GM12872 (cell line): ENCODE measurements at regions not wholly inside any gene's neighbourhood (a gene's known extent, or its start where the extent isn't known, plus 50 kb on each side); places are given as distances from the start of the nearest gene placed in this dataset.

ENCODE experiments used
- TF ChIP-seq, protein P1 (sequence below): IDR thresholded peaks from 3 replicates; pipeline ENCODE4 v1.5.1; 2011; ENCODE audit warnings: low read depth, mild to moderate bottlenecking, low read length, moderate library complexity; ENCODE audit not compliant: insufficient read depth

GRCh38 chr2:234733795-234734600 lies 217.8 kb upstream of the SH3BP4 start:
- TF ChIP-seq, protein P1, sequence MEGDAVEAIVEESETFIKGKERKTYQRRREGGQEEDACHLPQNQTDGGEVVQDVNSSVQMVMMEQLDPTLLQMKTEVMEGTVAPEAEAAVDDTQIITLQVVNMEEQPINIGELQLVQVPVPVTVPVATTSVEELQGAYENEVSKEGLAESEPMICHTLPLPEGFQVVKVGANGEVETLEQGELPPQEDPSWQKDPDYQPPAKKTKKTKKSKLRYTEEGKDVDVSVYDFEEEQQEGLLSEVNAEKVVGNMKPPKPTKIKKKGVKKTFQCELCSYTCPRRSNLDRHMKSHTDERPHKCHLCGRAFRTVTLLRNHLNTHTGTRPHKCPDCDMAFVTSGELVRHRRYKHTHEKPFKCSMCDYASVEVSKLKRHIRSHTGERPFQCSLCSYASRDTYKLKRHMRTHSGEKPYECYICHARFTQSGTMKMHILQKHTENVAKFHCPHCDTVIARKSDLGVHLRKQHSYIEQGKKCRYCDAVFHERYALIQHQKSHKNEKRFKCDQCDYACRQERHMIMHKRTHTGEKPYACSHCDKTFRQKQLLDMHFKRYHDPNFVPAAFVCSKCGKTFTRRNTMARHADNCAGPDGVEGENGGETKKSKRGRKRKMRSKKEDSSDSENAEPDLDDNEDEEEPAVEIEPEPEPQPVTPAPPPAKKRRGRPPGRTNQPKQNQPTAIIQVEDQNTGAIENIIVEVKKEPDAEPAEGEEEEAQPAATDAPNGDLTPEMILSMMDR, result no peak

GRCh38 chr2:234733093-234733489 lies 218.7 kb upstream of the SH3BP4 start:
- TF ChIP-seq, protein P1, result no peak

DNA sequence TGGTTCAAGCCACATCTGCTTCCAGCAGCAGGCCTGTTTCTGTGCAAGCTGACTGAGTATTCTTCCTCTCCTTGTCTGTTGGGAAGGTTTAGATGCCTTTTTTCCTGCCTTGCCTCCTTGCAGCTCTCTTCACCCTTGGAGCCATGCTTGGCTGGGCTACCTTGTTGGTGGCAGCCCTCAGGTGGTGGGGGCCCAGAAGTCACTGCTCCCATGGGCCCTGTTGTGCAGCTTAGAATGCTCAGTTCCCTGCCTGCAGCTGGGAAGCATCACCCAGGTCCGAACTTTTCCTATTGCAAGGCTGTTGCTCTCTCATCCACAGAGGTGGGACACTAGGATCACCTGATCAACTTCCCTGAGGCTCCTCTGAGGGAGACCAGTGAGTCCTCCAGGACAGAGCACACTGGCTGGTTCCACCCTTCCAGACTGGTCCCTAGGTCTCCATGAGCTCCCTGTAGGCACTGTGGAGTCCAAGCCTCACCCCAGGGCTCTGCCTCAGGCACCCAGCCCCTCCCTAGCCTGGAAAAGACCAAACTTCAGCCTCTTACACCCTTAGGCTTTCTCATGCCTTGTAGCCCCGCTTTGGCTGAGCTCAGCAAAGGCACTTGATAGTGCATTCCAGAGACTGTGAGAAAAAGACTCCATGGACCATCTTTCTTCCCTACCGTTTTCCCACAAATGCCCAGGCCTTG lies 219.3 kb upstream of the SH3BP4 start:
- TF ChIP-seq, protein P1, result no peak

- TF ChIP-seq, protein P1, result no peak
Observed at GRCh38 chr2:234731236-234731635, 220.6 kb upstream of the SH3BP4 start.

- TF ChIP-seq, protein P1, result no peak
Observed at GRCh38 chr2:234730066-234730640, 221.7 kb upstream of the SH3BP4 start.

GRCh38 chr2:234725528-234726264 lies 226.1 kb upstream of the SH3BP4 start:
- TF ChIP-seq, protein P1, result no peak

DNA sequence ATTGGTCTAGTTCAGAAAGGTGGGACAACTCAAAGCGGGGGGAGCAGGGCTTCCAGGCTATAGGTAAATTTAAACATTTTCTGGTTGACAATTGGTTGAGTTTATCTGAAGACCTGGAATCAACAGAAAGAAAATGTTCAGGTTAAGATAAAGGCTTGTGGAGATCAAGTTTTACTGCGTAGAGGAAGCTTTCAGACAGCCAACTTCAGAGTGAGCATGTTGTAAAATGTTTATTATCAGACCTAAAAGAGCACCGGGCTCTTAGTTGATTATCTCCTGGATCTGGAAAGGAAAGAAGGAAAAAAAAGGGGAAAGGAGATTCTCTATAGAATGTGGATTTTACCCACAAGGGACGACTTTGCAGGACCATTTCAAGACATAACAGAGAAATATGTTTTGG lies 227.0 kb upstream of the SH3BP4 start:
- TF ChIP-seq, protein P1, result no peak
